Ascending aorta (tissue), 2 donors: ENCODE measurements at regions not wholly inside any gene's neighbourhood (a gene's known extent, or its start where the extent isn't known, plus 50 kb on each side); places are given as distances from the start of the nearest gene placed in this dataset.
"Not testable (repeated sequence)": the region's sequence is repeated elsewhere in the genome, so short reads cannot be mapped to it uniquely, and the experiment has no call there.

ENCODE experiments used
- DNase-seq, 2 donors: peaks; one replicate each; pipeline ENCODE4 v3.0.0-alpha.2; 2019; ENCODE audit warnings: low spot score in 2 of 2
- H3K27ac ChIP-seq, 2 donors: fragments of 200-600 bp; sonication (generic); one replicate each; pipeline ENCODE4 v1.5.1; 2016 to 2017; ENCODE audit warnings: mild to moderate bottlenecking in 1 of 2
- H3K27me3 ChIP-seq: fragments of 200-600 bp; sonication (generic); one replicate; pipeline ENCODE4 v1.5.1; 2017
- H3K36me3 ChIP-seq, 2 donors: fragments of 200-600 bp; sonication (generic); one replicate each; pipeline ENCODE4 v1.5.1; 2016
- H3K4me1 ChIP-seq, 2 donors: fragments of 200-600 bp; sonication (generic); one replicate each; pipeline ENCODE4 v1.5.1; 2016 to 2017; ENCODE audit warnings: mild to moderate bottlenecking in 1 of 2
- H3K4me3 ChIP-seq, 2 donors: fragments of 200-600 bp; sonication (generic); one replicate each; pipeline ENCODE4 v1.5.1; 2016 to 2017; ENCODE audit warnings: mild to moderate bottlenecking in 1 of 2
- H3K9me3 ChIP-seq, 2 donors: fragments of 200-600 bp; sonication (generic); one replicate each; pipeline ENCODE4 v1.5.1; 2016
- CTCF ChIP-seq, 3 experiments: fragments of 200-600 bp in 2 of 3; fragments of 450-650 bp in 1 of 3; sonication (generic) in 2 of 3; IDR thresholded peaks; one replicate each; pipeline ENCODE4 v1.5.1; 2016 to 2019; ENCODE audit warnings: antibody characterized with exemption in 3 of 3, mild to moderate bottlenecking in 1 of 3, moderate library complexity in 1 of 3
- intact Hi-C: fragments of 100-400 bp; cut with DNase I; formaldehyde crosslinking; loops from one replicate; pipeline ENCODE4 v1.15.1; 2023

DNA sequence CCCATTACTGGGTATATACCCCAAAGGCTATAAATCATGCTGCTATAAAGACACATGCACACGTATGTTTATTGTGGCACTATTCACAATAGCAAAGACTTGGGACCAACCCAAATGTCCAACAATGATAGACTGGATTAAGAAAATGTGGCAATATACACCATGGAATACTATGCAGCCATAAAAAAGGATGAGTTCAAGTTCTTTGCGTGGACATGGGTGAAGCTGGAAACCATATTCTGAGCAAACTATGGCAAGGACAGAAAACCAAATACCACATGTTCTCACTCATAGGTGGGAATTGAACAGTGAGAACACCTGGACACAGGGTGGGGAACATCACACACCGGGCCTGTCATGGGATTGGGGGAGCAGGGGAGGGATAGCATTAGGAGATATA lies 54.4 kb upstream of the MUCL1 start:
- not testable (repeated sequence) for H3K4me1 ChIP-seq

GRCh38 chr12:54798651-54799050 lies 55.7 kb upstream of the MUCL1 start:
- no peak overlapping the region for H3K4me3 ChIP-seq

More for the DNA sequence above, 54.4 kb upstream of the MUCL1 start:
- H3K27ac ChIP-seq, DNase-seq, H3K27me3 ChIP-seq, H3K9me3 ChIP-seq, H3K36me3 ChIP-seq, H3K4me3 ChIP-seq, intact Hi-C loops: not testable (repeated sequence)

DNA sequence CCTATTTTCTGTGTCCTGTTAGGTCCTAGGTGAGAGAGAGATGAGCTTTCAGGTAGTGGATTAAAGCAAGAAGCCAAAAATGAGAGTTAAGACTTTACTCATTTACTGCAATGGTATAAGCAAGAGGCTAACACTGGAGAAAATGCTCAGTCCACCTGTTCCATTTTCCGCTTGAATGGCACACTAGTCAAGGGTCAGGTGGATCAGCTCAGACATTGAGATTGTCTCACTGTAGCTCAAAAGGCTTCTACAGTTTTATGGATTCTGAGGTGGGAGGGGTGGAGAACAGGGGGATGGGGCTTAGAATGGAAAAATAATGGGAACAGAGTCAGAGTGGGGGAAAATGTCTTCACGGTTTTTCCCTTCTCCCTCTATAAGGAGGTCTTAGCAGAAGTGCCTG lies 57.3 kb upstream of the MUCL1 start:
- Histone ChIP-seq H3K27me3 (no peaks in the 10 kb centered on the region), H3K9me3 (no peaks in the 10 kb centered on the region), H3K4me3 (no peak overlapping the region), H3K4me1 (no peaks in the 10 kb centered on the region), H3K27ac (no peak overlapping the region), H3K36me3 (no peaks in the 10 kb centered on the region)
- no peak for TF ChIP-seq CTCF (IDR thresholded peaks at IDR 0.05)
- intact Hi-C loops, result no loop called here
- no peak for DNase-seq

More at GRCh38 chr12:54798651-54799050, 55.7 kb upstream of the MUCL1 start:
- intact Hi-C loops, result no loop called here
- no peak overlapping the region for H3K27ac ChIP-seq
- no peaks in the 10 kb centered on the region for H3K4me1 ChIP-seq
- H3K27me3 ChIP-seq, result no peaks in the 10 kb centered on the region
- TF ChIP-seq CTCF (IDR thresholded peaks at IDR 0.05), result no peak
- no peak for DNase-seq
- H3K9me3 ChIP-seq, result no peaks in the 10 kb centered on the region
- no peaks in the 10 kb centered on the region for H3K36me3 ChIP-seq

DNA sequence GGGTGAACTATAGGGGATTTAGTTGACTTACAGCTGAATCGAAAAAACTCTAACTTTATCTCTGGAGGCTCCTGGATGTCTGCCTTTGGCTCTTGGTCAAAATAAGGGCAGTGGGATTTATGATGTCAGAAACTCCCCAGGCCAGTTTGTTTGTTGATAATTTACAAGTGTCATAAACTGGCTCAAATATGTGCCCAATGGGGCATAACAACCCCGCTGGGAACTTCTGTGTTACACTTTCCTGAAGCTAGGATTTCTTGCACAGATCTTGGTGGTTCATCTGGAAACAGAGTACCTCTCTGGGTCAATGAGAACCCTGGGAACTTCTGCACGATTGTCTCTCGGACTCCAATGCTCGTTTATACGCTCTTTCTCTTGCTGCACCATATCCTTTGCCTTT lies 58.7 kb upstream of the MUCL1 start:
- no peaks in the 10 kb centered on the region for H3K36me3 ChIP-seq
- no peaks in the 10 kb centered on the region for H3K27me3 ChIP-seq
- no peak for DNase-seq
- H3K27ac ChIP-seq, result no peak overlapping the region
- H3K4me3 ChIP-seq, result no peak overlapping the region
- no peak for TF ChIP-seq CTCF (IDR thresholded peaks at IDR 0.05)
- no peaks in the 10 kb centered on the region for H3K4me1 ChIP-seq
- intact Hi-C loops, result no loop called here
- H3K9me3 ChIP-seq, result no peaks in the 10 kb centered on the region

- no peaks in the 10 kb centered on the region for H3K4me1 ChIP-seq
- no peaks in the 10 kb centered on the region for H3K27me3 ChIP-seq
- no peak overlapping the region for H3K4me3 ChIP-seq
- no peak for DNase-seq
- peaks cover 4 to 8% of the 10 kb centered on the region in 2 donors for H3K9me3 ChIP-seq
- TF ChIP-seq CTCF (IDR thresholded peaks at IDR 0.05), result no peak
- intact Hi-C loops, result no loop called here
- H3K36me3 ChIP-seq, result no peaks in the 10 kb centered on the region
- H3K27ac ChIP-seq, result no peak overlapping the region
Observed at GRCh38 chr12:54786081-54786480, 68.2 kb upstream of the MUCL1 start.

GRCh38 chr12:54784115-54784514 lies 70.2 kb upstream of the MUCL1 start:
- Histone ChIP-seq H3K4me3 (no peak overlapping the region), H3K27me3 (no peaks in the 10 kb centered on the region), H3K27ac (no peak overlapping the region), H3K36me3 (no peaks in the 10 kb centered on the region), H3K9me3 (peaks cover 4 to 8% of the 10 kb centered on the region in 2 donors), H3K4me1 (no peaks in the 10 kb centered on the region)
- no peak for DNase-seq
- intact Hi-C loops, result no loop called here
- TF ChIP-seq CTCF (IDR thresholded peaks at IDR 0.05), result no peak

- H3K36me3 ChIP-seq, DNase-seq, H3K4me1 ChIP-seq, intact Hi-C loops, H3K27ac ChIP-seq, H3K27me3 ChIP-seq, H3K4me3 ChIP-seq, H3K9me3 ChIP-seq: not testable (repeated sequence)
Observed at GRCh38 chr12:54777031-54777430, 77.3 kb upstream of the MUCL1 start.
